ENCODE measurements at regions not wholly inside any gene's neighbourhood (a gene's known extent, or its start where the extent isn't known, plus 50 kb on each side); places are given as distances from the start of the nearest gene placed in this dataset.
"Not testable (repeated sequence)": the region's sequence is repeated elsewhere in the genome, so short reads cannot be mapped to it uniquely, and the experiment has no call there.

DNA sequence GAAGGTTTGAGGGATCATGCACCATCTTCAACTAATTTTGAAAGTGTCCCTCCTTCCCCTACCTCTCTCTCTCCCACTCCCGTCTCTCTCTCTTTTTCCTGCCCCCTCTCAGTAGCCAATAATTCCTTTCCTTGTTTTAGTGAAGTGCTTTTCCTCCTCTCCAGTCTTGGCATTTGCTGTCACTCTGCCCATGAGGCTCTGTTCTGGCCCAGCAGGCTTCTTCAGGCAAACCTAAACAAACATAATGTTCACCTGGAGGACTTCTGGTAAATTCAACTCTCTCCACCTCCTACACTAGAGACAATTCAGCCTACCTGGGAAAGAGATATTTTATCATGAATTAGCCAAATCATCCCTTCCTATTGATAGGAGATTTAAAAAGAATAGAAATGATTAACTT is 86.6 kb upstream of the ADRA1D start:
- no peak for DNase-seq

DNA sequence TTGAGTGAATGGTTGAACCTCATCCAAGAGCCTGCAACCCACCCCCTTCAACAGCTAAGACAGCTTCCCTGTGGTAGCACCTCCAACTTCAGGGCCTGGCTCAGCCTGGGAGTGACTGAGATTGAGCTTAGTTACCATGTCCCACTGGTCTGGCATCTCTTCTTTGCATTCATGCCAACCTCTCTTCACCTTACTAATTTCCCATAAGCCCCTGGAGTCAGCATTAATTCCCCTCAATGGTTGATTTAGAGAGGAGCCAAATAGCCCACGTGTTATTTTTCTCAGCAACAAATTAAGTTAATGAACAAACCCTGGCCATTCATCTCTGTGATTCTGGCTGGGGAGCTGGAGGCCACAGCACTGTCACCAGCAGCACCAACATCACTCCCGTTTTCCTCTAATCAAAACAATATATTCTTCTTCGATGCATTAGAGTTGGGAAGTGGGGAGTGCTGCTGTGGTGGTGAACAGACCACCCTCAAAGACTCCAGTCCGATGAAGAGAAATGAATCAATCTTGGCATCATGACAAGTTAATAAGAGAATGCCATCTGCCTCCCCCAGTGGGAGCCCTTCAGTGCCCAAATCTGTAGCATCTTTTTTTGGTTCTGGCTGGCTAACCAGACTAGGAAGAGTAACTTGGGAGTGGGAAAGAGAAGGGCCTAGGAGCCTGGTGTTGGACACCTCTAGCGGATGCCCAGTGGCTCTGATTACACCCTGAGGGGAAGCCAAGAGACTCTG is 83.2 kb upstream of the ADRA1D start:
- DNase-seq, result no peak

DNA sequence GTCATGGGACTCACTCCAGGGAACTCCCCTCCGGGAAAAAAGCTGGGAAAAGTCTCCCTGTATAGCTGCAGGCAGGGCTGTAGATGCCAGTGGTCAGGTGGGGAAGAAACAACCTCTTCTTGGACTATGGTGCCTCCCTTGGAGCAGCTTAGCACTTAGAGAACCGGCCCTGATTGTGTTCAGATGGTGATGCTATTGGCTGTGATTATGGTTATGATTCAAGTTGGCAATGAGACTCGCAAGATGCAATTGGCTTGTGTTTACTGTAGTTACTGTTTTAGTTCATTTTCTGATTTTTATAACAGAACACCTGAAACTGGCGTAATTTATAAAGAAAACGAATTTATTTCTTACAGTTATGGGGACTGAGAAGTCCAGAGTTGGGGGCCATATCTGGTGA is 80.9 kb upstream of the ADRA1D start:
- DNase-seq, result no peak

DNA sequence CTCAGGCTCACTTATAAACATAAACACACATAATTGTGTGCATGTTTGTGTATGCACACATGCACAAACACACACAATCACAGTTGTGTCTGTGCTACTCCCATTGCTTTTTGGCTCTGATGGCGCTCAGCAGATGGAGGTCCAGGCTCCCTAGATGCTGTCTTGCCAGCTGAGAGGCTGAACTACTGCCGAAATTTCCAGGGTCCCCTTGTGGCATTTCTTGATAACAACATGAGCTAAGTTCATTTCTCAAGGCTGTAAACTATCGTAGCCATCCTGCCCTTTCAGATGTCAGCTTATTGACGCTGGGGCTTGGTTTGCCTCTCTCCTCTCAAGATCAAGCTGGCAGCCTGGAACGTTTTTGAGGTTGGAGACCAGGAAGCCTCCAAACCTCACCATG is 80.1 kb upstream of the ADRA1D start:
- DNase-seq, result no peak

DNA sequence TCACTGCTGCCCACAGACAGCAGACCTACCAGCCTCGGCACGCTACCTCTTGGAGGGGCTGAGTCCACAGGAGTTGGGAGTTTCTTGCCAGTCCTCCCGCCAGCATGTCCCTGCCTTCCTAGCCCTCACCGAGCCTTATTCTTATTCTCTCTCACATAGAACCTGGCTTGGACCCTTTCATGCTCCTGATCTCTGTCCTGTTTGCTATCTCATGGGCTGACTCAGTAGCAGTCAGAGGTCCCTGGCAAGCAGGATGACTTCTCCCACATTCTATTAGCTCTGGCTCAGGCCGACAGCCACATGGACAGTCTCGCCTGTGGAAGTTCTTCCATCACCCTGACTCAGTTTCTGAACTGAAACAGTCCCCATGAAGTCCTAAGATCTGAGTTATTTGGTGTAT is 79.5 kb upstream of the ADRA1D start:
- DNase-seq, result no peak

DNA sequence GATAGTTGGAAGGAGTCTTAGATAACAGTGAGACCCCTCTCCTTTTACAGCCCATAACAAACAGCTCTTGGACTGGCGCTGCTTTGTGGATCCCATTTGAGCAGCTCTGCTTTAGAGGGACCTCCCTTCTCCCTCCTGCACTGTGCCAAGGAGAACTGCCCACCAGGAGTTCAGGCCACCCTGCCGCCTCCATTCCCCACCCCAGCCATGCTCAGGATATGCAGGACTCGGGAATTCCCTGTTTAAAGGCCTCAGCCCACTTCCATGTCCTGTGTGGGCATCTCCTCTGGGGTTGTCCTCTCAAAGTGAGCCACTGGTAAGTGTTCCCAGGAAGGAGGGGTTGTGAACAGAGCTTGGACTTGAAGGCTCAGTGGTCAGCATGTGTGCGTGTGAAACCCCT is 78.9 kb upstream of the ADRA1D start:
- no peak for DNase-seq

DNA sequence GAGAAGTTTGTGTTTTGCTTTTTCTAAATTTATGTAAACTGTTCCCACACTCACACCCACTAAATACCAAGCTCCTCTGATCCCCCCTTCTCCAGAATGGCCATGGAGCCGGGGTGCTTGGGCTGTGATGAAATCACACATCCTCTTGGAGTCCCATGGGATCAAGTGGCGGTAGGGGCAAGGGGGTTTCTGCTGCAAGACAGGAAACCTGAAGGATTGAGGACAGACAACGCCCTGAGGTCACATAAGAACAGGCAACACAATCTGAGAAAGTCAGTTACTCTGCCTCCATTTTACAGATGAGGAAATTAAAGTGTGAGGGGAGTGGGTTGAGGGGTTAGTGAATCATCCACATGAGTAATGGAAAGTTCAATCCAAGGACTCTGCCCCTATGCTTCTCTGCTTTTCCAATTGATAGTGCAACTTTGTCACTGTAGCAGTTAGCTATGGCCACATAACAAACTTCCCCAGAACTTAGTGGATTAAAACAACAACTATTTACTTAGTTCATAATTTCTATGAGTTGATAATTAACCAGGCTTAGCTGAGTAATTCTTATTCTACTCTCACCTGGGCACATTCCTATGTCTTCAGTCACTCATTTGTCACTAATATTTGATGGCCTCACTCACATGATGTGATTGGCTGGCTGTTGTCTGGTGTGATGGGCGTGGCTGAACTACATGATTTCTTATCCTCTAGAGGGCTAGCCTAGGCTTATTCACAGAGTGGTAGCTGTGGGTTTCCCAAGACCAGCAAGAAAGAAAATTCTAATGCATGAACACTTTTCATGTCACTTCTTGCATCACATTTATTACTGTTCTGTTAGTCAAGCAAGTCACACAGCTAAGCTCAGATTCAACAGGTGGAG is 77.3 kb upstream of the ADRA1D start:
- DNase-seq, result no peak

DNA sequence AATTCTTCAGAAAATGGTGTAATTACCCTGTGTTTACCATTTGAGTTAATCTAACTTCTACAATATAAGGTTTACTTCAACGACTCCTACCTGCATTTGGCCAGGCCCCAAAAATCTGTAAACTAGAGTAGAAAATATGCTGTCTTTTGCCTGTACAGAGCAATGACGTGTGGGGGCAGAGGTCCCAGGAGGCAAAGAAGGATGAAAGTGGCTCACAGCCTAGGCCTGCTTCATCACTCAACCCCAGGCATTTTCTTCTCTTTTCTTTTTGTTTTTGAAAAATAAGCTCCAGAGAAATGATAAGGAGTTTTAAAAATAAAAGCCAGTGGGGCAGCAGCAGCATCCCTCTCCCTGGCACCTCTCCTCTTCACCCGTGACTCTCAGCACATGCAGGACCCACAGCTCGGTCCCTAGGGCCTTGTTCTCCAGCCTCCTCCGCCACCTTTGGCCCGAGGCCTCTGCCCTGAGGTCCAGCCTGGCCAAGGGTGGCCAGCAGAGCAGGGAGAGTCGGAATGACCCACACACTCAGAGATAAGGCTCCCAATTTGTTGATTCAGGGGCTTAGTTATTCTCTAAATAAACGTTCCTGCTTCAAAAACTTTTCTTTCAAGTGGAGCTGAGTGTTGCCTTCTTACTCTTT is 76.6 kb upstream of the ADRA1D start:
- no peak for DNase-seq

DNA sequence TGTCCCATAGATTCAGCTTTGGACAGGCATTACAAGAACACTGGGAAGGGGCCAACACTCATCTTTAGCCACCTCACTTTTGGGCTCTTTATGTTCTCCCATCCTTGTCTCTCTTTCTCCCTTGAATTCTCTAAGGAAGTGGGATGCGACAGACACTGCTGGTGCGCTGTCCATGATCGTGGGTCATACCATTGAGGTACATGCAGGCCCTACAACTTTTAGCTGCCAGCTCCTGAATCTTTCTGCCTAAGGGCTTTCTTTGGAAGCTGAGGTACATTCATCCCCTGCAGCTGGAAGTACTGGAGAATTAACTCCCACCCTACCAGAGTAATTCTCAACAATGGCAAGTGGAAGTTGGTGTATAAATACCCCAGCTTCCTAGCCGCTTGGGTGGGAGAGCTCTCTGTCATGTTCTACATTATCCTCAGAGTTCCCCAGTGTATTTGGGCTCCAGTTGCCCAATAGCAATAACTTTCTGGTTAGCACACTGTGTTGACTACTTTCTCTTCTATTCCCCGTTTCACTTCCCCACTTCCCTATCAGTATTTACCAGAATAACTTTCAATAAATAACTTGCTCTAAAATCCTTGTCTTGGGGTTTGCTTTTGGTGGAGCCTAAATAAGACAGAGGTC is 75.6 kb upstream of the ADRA1D start:
- DNase-seq, result no peak

DNA sequence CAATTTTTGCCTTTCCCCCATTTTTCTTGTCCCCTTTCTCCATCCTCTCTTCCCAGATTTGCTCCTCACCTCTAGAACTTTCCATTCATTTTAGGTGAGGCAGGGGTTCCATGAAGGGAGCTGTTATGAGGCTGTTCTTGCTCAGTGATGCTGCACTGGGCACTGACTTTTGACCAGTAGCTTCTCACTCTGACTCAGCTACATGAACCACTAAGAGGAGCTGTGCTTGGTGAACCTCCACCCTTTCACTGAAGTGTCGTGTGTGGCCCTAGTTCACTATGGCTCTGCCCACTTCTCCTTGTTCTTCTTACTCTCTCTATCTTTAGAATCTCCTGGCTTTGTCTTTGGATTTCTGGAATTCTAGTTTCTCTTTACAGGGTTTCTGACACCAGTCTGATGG is 73.4 kb upstream of the ADRA1D start:
- DNase-seq, result no peak

DNA sequence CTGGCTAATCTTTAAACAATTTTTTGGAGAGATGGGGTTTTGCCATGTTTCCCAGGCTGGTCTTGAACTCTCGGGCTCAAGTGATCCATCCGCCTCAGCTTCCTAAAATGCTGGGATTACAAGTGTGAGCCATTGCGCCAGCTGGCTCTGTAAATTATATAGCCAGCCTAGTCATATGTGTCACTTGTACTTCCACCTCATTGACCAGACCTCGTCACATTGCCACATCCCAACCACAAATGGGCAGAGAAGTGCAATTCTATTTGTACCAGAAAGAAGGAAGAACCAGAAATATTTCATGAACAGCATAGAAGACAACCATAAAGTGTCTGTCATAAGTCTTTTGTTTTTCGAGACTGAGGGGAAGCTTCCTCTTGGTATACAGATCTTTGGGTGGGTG is 71.2 kb upstream of the ADRA1D start:
- no peak for DNase-seq

DNA sequence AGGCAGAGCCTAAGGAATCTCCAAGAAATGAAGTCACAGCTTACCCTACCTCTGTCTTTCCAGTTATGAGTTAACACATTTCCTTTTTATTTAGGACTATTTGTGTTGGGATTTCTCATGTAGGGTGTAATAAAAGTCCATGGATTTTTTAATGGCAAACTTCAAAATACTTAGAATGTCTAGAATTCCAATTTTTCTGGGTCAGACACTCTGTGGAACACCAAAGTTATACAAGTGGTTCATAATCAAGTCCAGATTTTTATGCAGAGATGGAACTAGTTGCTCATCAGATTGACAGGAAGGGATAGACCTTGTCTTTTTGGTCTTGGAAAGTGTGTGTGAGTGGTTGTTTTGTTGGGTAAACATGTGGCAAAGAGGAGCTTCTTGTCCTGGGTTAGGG is 69.8 kb upstream of the ADRA1D start:
- DNase-seq, result no peak

DNA sequence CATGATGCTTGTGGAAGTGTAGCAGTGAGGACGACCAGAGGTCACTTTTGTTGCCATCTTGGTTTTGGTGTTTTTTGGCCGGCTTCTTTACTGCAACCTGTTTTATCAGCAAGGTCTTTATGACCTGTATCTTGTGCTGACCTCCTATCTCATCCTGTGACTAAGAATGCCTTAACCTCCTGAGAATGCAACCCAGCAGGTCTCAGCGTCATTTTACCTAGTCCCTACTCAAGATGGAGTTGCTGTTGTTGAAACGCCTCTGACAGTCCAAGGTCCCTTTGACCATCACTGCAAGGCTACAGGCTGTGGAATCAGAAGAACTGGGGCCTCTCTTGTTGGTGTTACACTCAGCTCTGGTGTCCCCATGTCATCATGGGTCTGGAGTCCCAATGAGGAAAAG is 61.5 kb upstream of the ADRA1D start:
- not testable (repeated sequence) for DNase-seq

DNA sequence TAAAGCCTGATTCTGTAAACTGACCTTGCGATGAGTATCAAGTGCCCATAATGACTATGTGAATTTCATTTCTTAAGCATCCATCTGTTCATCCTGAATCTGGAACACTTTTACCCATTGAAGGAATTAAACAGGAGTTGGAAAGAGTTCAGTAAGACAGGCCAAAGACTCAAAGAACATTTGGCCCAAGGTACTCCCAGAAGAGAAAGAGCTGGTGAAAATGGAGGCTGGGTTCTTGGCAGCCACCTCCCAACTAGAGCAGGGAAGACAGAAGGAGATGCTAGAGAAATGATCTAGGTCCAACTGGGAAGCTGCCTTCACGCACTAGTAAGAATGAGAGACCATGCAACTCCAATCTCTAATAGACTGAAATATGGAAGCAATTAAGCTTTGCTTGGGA is 57.1 kb upstream of the ADRA1D start:
- DNase-seq, result no peak

DNA sequence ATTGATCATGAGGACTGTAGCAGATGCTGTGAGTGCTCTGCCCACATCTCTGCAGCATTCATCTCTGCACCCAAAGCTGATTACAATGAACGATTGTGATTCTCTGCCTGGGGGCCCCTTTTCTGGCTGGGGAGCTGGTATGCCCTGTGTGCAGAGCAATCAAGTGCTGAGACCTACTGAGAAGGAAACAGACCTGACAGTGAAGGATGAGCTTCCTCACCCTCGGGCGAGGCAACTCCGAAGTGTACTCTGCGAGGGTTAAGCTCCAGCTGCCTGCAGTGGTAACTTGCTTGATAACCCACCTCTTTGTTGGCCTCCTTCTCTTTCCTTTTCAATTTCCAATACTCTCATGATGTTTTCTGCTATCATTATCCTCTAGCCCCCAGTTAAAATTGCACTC is 56.0 kb upstream of the ADRA1D start:
- DNase-seq, result no peak

DNA sequence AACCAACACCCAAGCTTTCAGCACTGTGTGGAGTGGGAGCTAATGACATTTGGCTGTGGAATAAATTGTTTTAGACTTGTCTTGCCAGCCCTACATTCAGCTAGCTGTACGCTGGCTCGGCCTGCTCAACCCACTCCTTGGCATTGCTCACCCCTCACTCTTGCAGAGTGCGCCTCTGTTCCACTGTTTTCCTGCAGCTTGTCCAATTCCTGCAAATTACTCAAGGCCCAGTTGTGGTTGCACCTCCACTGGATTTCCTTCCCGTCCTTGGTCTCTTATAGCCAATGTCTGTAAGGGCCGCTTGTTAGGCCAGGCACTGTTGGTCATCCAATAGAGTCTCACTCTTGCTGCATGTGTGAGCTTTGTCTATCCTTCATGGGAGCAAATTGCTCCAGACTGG is 55.5 kb upstream of the ADRA1D start:
- DNase-seq, result no peak

DNA sequence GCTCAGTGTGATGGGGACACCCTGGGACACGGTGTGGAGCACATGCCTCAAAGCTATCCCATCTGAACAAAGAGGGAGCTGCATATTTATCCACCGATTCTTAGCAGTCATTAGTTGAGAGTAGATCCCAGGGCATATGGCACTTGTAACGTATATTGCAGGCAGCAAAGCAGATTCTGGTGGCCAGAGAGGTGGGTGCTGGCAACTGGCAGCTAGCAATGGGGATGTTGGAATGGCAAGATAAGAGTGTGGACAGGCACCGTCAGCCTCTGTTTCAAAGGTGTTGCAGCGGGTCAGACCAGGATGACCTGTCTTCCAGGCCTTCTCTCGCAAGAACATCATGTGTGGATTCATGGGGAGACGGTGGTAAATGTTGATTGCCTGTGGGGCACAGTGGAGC is 54.0 kb upstream of the ADRA1D start:
- DNase-seq, result no peak

DNA sequence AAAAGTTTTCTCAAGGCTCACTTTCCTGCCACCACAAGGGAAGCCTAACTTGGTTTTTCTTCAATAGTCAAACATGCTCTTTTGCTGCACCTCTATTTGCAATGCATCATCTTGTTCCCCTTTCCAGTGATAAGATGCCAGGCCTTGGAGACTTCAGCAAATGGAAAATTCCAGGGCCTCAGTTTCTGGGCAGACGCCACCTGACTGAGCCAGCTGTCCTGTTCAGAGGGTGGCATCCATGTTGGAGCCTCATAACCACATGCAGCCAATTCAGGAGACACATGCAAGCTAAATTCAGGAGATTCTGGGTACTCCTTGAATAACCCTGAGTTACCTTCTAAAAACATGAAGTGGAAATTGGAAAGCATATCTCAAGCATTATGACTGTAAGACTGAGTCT is 51.8 kb upstream of the ADRA1D start:
- DNase-seq, result no peak

DNA sequence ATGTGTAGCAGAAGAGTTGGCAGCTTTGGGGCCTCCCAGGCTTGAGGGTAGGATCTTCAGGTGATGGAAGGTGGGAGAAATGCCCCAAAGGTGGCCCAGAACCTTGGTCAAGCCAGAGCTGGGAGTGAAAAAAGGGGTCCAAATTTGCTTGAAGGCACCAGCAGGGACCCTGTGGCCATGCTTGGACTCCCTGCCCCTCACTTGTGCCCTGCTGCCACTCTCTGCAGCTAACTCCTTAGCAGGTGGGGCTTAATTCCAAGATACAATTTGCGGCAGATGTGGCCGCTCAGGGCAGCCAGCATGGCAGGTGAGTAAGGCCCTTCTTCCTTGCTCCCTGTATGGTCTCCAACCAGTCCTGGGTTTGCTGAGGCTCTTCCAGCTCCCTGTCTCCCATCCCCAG is 51.3 kb upstream of the ADRA1D start:
- no peak for DNase-seq

DNA sequence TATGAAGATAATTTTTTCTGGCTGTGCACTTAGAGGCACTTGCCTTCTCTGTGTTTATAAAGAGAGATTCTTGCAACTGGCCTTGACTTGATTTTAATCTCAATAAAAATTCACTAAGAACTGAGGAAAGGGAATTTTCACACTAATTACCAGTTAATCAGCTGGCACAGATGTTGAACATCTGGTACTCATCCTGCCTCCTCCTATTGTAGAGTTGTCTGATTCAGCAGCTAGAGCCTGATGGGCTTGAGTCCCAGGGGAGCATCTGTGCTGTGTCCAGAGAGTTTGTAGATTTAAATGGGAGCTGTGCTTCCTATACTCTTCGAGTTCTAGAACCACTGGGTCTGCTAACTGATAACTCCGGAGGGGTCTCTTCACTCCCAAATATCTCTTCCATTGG is 50.7 kb upstream of the ADRA1D start:
- DNase-seq, result no peak

DNA sequence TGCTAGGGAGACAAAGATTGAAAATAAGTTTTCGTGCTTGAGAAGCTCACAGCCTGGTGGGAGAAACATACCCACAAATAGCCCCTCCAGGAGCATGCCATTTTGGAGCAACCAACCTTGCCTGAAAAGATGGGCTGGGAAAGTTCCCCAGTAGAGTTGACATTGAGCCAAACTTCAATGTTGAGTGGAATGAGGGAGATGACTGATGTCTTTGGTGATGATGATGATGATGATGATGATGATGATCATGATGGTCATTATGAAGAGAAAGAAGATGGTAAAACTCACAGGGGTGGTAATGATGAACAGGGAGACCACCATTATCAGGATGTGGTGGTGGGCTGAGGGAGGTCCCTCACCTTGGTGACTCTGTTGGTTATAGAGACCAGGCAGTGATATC is 50.1 kb upstream of the ADRA1D start:
- no peak for DNase-seq

Measured in CD4-positive, alpha-beta T cell treated with Interleukin-6 for 4 hours (primary cell).